HepG2 (cell line): ENCODE measurements at regions not wholly inside any gene's neighbourhood (a gene's known extent, or its start where the extent isn't known, plus 50 kb on each side); places are given as distances from the start of the nearest gene placed in this dataset.
A peak's percentile ranks its signal among the peaks of the same experiment; 100 is the strongest.

Experiments used
- ARID3A ChIP-seq: IDR thresholded peaks from 2 replicates; pipeline ENCODE4 v1.6.1; 2012; ENCODE audit warnings: low read depth, low read length, improper control_type of control experiment
- CEBPB ChIP-seq: IDR thresholded peaks from 2 replicates; pipeline ENCODE4 v1.6.1; 2011; ENCODE audit warnings: low read depth, low read length, improper control_type of control experiment, borderline replicate concordance
- CEBPG ChIP-seq: IDR thresholded peaks from 2 replicates; pipeline ENCODE4 v1.6.1; 2016
- DPF2 ChIP-seq: sonication (generic); formaldehyde crosslinking; IDR thresholded peaks from 2 replicates; pipeline ENCODE4 v1.4.0; 2020; ENCODE audit warnings: mild to moderate bottlenecking, low read depth, missing genetic modification reagents, borderline replicate concordance
- EHMT2 ChIP-seq: fragments of 200-600 bp; sonication (generic); IDR thresholded peaks from 2 replicates; pipeline ENCODE4 v1.7.0; 2017; ENCODE audit warnings: antibody characterized with exemption, low read depth, low read length, borderline replicate concordance
- EP300 ChIP-seq, 3 experiments: sonication (generic) in 1 of 3; formaldehyde crosslinking in 1 of 3; IDR thresholded peaks; 2 replicates each; pipeline versions ENCODE4 v1.5.1 to v1.6.1; 2011 to 2020; ENCODE audit warnings: low read depth in 2 of 3, low read length in 2 of 3, borderline replicate concordance in 1 of 3, improper control_type of control experiment in 1 of 3, mild to moderate bottlenecking in 1 of 3, missing genetic modification reagents in 1 of 3, moderate library complexity in 1 of 3
- HNF4A ChIP-seq: sonication (generic); formaldehyde crosslinking; IDR thresholded peaks from 2 replicates; pipeline ENCODE4 v1.4.0; 2020; ENCODE audit warnings: missing genetic modification reagents
- KDM5A ChIP-seq: fragments of 200-600 bp; sonication (generic); IDR thresholded peaks from 2 replicates; pipeline ENCODE4 v1.7.0; 2018; ENCODE audit warnings: antibody characterized with exemption, mild to moderate bottlenecking, low read length, borderline replicate concordance
- NPAS2 ChIP-seq: sonication (generic); formaldehyde crosslinking; IDR thresholded peaks from 2 replicates; pipeline ENCODE4 v1.8.0; 2022; ENCODE audit warnings: mild to moderate bottlenecking, missing genetic modification reagents, borderline replicate concordance
- RCOR2 ChIP-seq: IDR thresholded peaks from 2 replicates; pipeline ENCODE4 v1.6.1; 2016; ENCODE audit warnings: missing biosample characterization, missing genetic modification reagents
- SALL2 ChIP-seq: sonication (generic); formaldehyde crosslinking; IDR thresholded peaks from 2 replicates; pipeline ENCODE4 v1.8.1; 2023; ENCODE audit warnings: mild to moderate bottlenecking, missing genetic modification reagents, inconsistent platforms
- SP5 ChIP-seq: IDR thresholded peaks from 2 replicates; pipeline ENCODE4 v1.6.1; 2016; ENCODE audit warnings: low read depth, borderline replicate concordance
- TEAD3 ChIP-seq: optimal IDR thresholded peaks from 2 replicates; pipeline ENCODE3; 2016; ENCODE audit warnings: borderline replicate concordance
- TFAP4 ChIP-seq: sonication (generic); IDR thresholded peaks from 2 replicates; pipeline ENCODE4 v1.6.1; 2016; ENCODE audit warnings: low read depth, borderline replicate concordance
- ZBTB7A ChIP-seq: sonication (generic); formaldehyde crosslinking; IDR thresholded peaks from 2 replicates; pipeline ENCODE4 v1.8.0; 2022; ENCODE audit warnings: mild to moderate bottlenecking, missing genetic modification reagents
- ZMYM4 ChIP-seq: sonication (generic); formaldehyde crosslinking; IDR thresholded peaks from 2 replicates; pipeline ENCODE4 v1.8.1; 2023; ENCODE audit warnings: mild to moderate bottlenecking, missing genetic modification reagents
- ZNF7 ChIP-seq: IDR thresholded peaks from 2 replicates; pipeline ENCODE4 v1.6.1; 2016; ENCODE audit warnings: missing biosample characterization, missing genetic modification reagents
- ZNF781 ChIP-seq: sonication (generic); formaldehyde crosslinking; IDR thresholded peaks from 2 replicates; pipeline ENCODE4 v1.5.1; 2020; ENCODE audit warnings: borderline replicate concordance, mild to moderate bottlenecking, missing genetic modification reagents; ENCODE audit errors: not compliant biosample characterization
- ZNF878 ChIP-seq: sonication (generic); formaldehyde crosslinking; IDR thresholded peaks from 2 replicates; pipeline ENCODE4 v1.8.1; 2023; ENCODE audit warnings: mild to moderate bottlenecking, missing genetic modification reagents, moderate library complexity
- ZSCAN22 ChIP-seq: sonication (generic); formaldehyde crosslinking; IDR thresholded peaks from 2 replicates; pipeline ENCODE4 v1.4.0; 2020; ENCODE audit warnings: mild to moderate bottlenecking, missing genetic modification reagents
- ZSCAN29 ChIP-seq: sonication (generic); formaldehyde crosslinking; conservative IDR thresholded peaks from 2 replicates; pipeline ENCODE4 v1.4.0; 2020; ENCODE audit warnings: mild to moderate bottlenecking, missing genetic modification reagents
- TF ChIP-seq, protein P1 (sequence below): sonication (generic); formaldehyde crosslinking; IDR thresholded peaks from 2 replicates; pipeline ENCODE4; 2020; ENCODE audit warnings: missing genetic modification reagents, mild to moderate bottlenecking, borderline replicate concordance
- TF ChIP-seq, protein P2 (sequence below): sonication (generic); formaldehyde crosslinking; IDR thresholded peaks from 2 replicates; pipeline ENCODE4 v1.8.0; 2022; ENCODE audit warnings: missing genetic modification reagents, mild to moderate bottlenecking, inconsistent platforms, borderline replicate concordance

- TF ChIP-seq, protein P1, sequence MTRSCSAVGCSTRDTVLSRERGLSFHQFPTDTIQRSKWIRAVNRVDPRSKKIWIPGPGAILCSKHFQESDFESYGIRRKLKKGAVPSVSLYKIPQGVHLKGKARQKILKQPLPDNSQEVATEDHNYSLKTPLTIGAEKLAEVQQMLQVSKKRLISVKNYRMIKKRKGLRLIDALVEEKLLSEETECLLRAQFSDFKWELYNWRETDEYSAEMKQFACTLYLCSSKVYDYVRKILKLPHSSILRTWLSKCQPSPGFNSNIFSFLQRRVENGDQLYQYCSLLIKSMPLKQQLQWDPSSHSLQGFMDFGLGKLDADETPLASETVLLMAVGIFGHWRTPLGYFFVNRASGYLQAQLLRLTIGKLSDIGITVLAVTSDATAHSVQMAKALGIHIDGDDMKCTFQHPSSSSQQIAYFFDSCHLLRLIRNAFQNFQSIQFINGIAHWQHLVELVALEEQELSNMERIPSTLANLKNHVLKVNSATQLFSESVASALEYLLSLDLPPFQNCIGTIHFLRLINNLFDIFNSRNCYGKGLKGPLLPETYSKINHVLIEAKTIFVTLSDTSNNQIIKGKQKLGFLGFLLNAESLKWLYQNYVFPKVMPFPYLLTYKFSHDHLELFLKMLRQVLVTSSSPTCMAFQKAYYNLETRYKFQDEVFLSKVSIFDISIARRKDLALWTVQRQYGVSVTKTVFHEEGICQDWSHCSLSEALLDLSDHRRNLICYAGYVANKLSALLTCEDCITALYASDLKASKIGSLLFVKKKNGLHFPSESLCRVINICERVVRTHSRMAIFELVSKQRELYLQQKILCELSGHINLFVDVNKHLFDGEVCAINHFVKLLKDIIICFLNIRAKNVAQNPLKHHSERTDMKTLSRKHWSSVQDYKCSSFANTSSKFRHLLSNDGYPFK (CRISPR knock-in tag) = no peak
- TF ChIP-seq TFAP4 (no peak), EP300 (IDR thresholded peaks at IDR 0.05; ENCODE audit: low read depth in 2 of 2, low read length in 2 of 2) (peak in 1 of 2 experiments; percentile 74; a peak in 2 of 4 replicates), EP300 (CRISPR knock-in tag; IDR thresholded peaks at IDR 0.05; ENCODE audit: borderline replicate concordance) (no peak), ZSCAN29 (CRISPR knock-in tag) (0 out of 2 replicates have a peak, but pooled peaks have one; percentile 37), CEBPB (no peak), NPAS2 (CRISPR knock-in tag) (no peak), SP5 (CRISPR knock-in tag) (no peak), TEAD3 (CRISPR knock-in tag) (peak; percentile 68), CEBPG (CRISPR knock-in tag) (0 out of 2 replicates have a peak, but pooled peaks have one; percentile 26), ZNF781 (CRISPR knock-in tag) (no peak), KDM5A (no peak), ZNF878 (no peak), ZBTB7A (CRISPR knock-in tag) (no peak), SALL2 (CRISPR knock-in tag) (no peak), ARID3A (no peak), ZSCAN22 (CRISPR knock-in tag) (no peak), ZNF7 (CRISPR knock-in tag) (no peak), HNF4A (CRISPR knock-in tag) (peak; percentile 89), RCOR2 (0 out of 2 replicates have a peak, but pooled peaks have one; percentile 20), DPF2 (0 out of 2 replicates have a peak, but pooled peaks have one; percentile 62), EHMT2 (peak; percentile 44; the same call in 1 of the 2 replicates), ZMYM4 (peak; percentile 57)
- TF ChIP-seq, protein P2, sequence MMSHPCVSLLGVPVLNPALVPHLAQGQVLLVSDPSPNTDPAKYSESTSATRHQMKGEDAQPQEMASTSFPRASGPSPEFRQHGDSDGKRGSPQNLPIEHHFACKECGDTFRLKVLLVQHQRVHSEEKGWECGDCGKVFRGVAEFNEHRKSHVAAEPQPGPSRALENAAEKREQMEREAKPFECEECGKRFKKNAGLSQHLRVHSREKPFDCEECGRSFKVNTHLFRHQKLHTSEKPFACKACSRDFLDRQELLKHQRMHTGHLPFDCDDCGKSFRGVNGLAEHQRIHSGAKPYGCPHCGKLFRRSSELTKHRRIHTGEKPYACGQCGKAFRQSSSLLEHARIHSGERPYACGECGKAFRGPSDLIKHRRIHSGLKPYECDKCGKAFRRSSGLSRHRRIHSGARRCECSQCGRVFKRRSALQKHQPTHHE (CRISPR knock-in tag) = no peak
Observed at GRCh38 chr3:191119415-191120295, 79.4 kb upstream of the OSTN start (continued).
